ENCODE measurements at regions not wholly inside any gene's neighbourhood (a gene's known extent, or its start where the extent isn't known, plus 50 kb on each side); places are given as distances from the start of the nearest gene placed in this dataset.

- H3K27me3 ChIP-seq, result peaks cover 0 to 8% (median 0%) of the 10 kb centered on the region in 9 donors
- DNase-seq (no peak), ATAC-seq (no peak)
- WGBS, 4 donors, result 69 to 75% (median 72%) methylated on average over 7 of the region's 7 CpGs
- H3K4me1 ChIP-seq, result no peaks in the 10 kb centered on the region
- H3K36me3 ChIP-seq, result no peaks in the 10 kb centered on the region
- H3K27ac ChIP-seq, result no peak overlapping the region
- intact Hi-C loops (cut with DNase I), result no loop called here
- no peaks in the 10 kb centered on the region for H3K9me3 ChIP-seq
- TF ChIP-seq CTCF (IDR thresholded peaks at IDR 0.05) (no peak), POLR2A (IDR thresholded peaks at IDR 0.05) (no peak)
- no peak overlapping the region for H3K4me3 ChIP-seq
Measured at GRCh38 chr20:24203526-24204183, 215.1 kb upstream of the GGTLC1 start.

GRCh38 chr20:24199501-24199900 lies 210.9 kb upstream of the GGTLC1 start:
- Histone ChIP-seq H3K27ac (no peak overlapping the region), H3K9me3 (no peaks in the 10 kb centered on the region), H3K36me3 (no peaks in the 10 kb centered on the region), H3K4me3 (no peak overlapping the region), H3K27me3 (peaks cover 0 to 6% (median 0%) of the 10 kb centered on the region in 9 donors), H3K4me1 (no peaks in the 10 kb centered on the region)
- WGBS, 4 donors, result 64 to 76% (median 70%) methylated on average over 6 of the region's 6 CpGs
- DNase-seq, result no peak
- intact Hi-C loops (cut with DNase I), result no loop called here
- no peak for ATAC-seq
- TF ChIP-seq CTCF (IDR thresholded peaks at IDR 0.05) (no peak), POLR2A (IDR thresholded peaks at IDR 0.05) (no peak)

- H3K27me3 ChIP-seq, result no peaks in the 10 kb centered on the region
- ATAC-seq (no peak), DNase-seq (no peak)
- H3K9me3 ChIP-seq, result peaks cover 0 to 19% (median 6%) of the 10 kb centered on the region in 12 donors
- intact Hi-C loops (cut with DNase I), result no loop called here
- H3K4me1 ChIP-seq, result no peaks in the 10 kb centered on the region
- TF ChIP-seq CTCF (IDR thresholded peaks at IDR 0.05) (no peak), POLR2A (IDR thresholded peaks at IDR 0.05) (no peak)
- WGBS, 4 donors, result 84 to 94% (median 91%) methylated on average over 3 of the region's 3 CpGs
- H3K4me3 ChIP-seq, result no peak overlapping the region
- H3K27ac ChIP-seq, result no peak overlapping the region
- H3K36me3 ChIP-seq, result no peaks in the 10 kb centered on the region
Measured at GRCh38 chr20:24194143-24194542, 205.6 kb upstream of the GGTLC1 start.

GRCh38 chr20:24190905-24191304 lies 202.3 kb upstream of the GGTLC1 start:
- Histone ChIP-seq H3K27me3 (no peaks in the 10 kb centered on the region), H3K4me1 (no peaks in the 10 kb centered on the region), H3K27ac (no peak overlapping the region), H3K9me3 (peaks cover 0 to 20% (median 6%) of the 10 kb centered on the region in 12 donors), H3K4me3 (no peak overlapping the region), H3K36me3 (no peaks in the 10 kb centered on the region)
- WGBS, 4 donors, result 95 to 97% (median 96%) methylated on average over 1 of the region's 1 CpG
- intact Hi-C loops (cut with DNase I), result no loop called here
- DNase-seq (no peak), ATAC-seq (no peak)
- TF ChIP-seq CTCF (IDR thresholded peaks at IDR 0.05) (no peak), POLR2A (IDR thresholded peaks at IDR 0.05) (no peak)

Measured in heart left ventricle (tissue), 16 donors.